IMR-90 (cell line): ENCODE measurements at regions not wholly inside any gene's neighbourhood (a gene's known extent, or its start where the extent isn't known, plus 50 kb on each side); places are given as distances from the start of the nearest gene placed in this dataset.

Experiments
- ATAC-seq: fragments of 200-7000 bp; cut with Tn5 transposase; 2 replicates; pipeline ENCODE4 v1.9.1; 2020; ENCODE audit warnings: low read depth, mild to moderate bottlenecking, moderate library complexity
- BruUV-seq: library from RNA; stranded (reverse); fragments of 400-500 nt; replicated peaks from 2 replicates; lab custom pipeline; 2021; lab: Mats Ljungman, UMichigan
- CTCF ChIA-PET: fragments of 300-600 bp; formaldehyde crosslinking; extraction: SDS; loops from one replicate; lab custom pipeline; 2021; ENCODE audit warnings: antibody characterized with exemption; lab: Yijun Ruan, JAX
- POLR2A ChIA-PET: fragments of 300-600 bp; sonication (Branson Sonifier 250); formaldehyde crosslinking; loops from one replicate; lab custom pipeline; 2022; ENCODE audit warnings: antibody characterized with exemption; ENCODE audit not compliant: unreplicated experiment; lab: Charles Lee
- DNase-seq: peaks from one replicate; pipeline ENCODE4 v3.0.0; 2013
- H2AFZ ChIP-seq: replicated peaks from 2 replicates; pipeline ENCODE3; 2013; ENCODE audit warnings: low read length, mild to moderate bottlenecking; ENCODE audit not compliant: poor library complexity
- H2AK5ac ChIP-seq: 2 replicates; pipeline ENCODE4 v1.6.1; 2013; ENCODE audit warnings: low read depth, low read length, inconsistent platforms
- H2AK9ac ChIP-seq: replicated peaks from 2 replicates; pipeline ENCODE3; 2013; ENCODE audit warnings: mild to moderate bottlenecking, low read depth, low read length, moderate library complexity; ENCODE audit not compliant: poor library complexity
- H2BK120ac ChIP-seq: 2 replicates; pipeline ENCODE4 v1.6.1; 2013; ENCODE audit warnings: low read depth, low read length, inconsistent platforms
- H2BK15ac ChIP-seq: 3 replicates; pipeline ENCODE4 v1.6.1; 2013; ENCODE audit warnings: low read depth, low read length, inconsistent platforms
- H2BK20ac ChIP-seq: 2 replicates; pipeline ENCODE4 v1.6.1; 2013; ENCODE audit warnings: low read depth, mild to moderate bottlenecking, inconsistent platforms, low read length, moderate library complexity
- H2BK5ac ChIP-seq: 2 replicates; pipeline ENCODE4 v1.6.1; 2013; ENCODE audit warnings: mild to moderate bottlenecking, low read depth, low read length, inconsistent platforms; ENCODE audit not compliant: poor library complexity, severe bottlenecking
- H3K14ac ChIP-seq: replicated peaks from 2 replicates; pipeline ENCODE4 v1.6.1; 2013; ENCODE audit warnings: low read depth, low read length, inconsistent platforms
- H3K18ac ChIP-seq: 2 replicates; pipeline ENCODE4 v1.6.1; 2013; ENCODE audit warnings: low read depth, low read length, control low read depth
- H3K23ac ChIP-seq: 2 replicates; pipeline ENCODE4 v1.6.1; 2013; ENCODE audit warnings: low read depth, low read length, inconsistent platforms
- H3K27ac ChIP-seq: 2 replicates; pipeline ENCODE4 v1.5.1; 2013; ENCODE audit warnings: mild to moderate bottlenecking, control low read depth, low read length; ENCODE audit not compliant: insufficient read depth
- H3K27me3 ChIP-seq: 2 replicates; pipeline ENCODE4 v1.6.1; 2013; ENCODE audit warnings: low read length; ENCODE audit not compliant: control insufficient read depth, insufficient read depth
- H3K36me3 ChIP-seq: 2 replicates; pipeline ENCODE4 v1.6.1; 2013; ENCODE audit warnings: low read length, mixed read lengths; ENCODE audit not compliant: control insufficient read depth, insufficient read depth
- H3K4ac ChIP-seq: 2 replicates; pipeline ENCODE4 v1.6.1; 2013; ENCODE audit warnings: low read depth, low read length, inconsistent platforms
- H3K4me1 ChIP-seq: 2 replicates; pipeline ENCODE4 v1.6.1; 2013; ENCODE audit warnings: low read length, mixed read lengths; ENCODE audit not compliant: control insufficient read depth, insufficient read depth
- H3K4me2 ChIP-seq: 2 replicates; pipeline ENCODE4 v1.6.1; 2013; ENCODE audit warnings: low read depth, mild to moderate bottlenecking, control low read depth, low read length, moderate library complexity
- H3K4me3 ChIP-seq: 2 replicates; pipeline ENCODE4 v1.5.1; 2013; ENCODE audit warnings: low read depth, mild to moderate bottlenecking, control low read depth, low read length, moderate library complexity; ENCODE audit not compliant: insufficient read depth
- H3K56ac ChIP-seq: 2 replicates; pipeline ENCODE4 v1.6.1; 2013; ENCODE audit warnings: low read length, inconsistent platforms; ENCODE audit not compliant: insufficient read depth; ENCODE audit errors: extremely low read depth
- H3K79me1 ChIP-seq, 2 experiments: 2 replicates each; pipeline ENCODE4 v1.6.1; 2013; ENCODE audit warnings: low read length in 2 of 2, inconsistent platforms in 1 of 2, low read depth in 1 of 2
- H3K9ac ChIP-seq: 2 replicates; pipeline ENCODE4 v1.6.1; 2013; ENCODE audit warnings: low read depth, low read length, control low read depth
- H3K9me1 ChIP-seq: 2 replicates; pipeline ENCODE4 v1.6.1; 2013; ENCODE audit warnings: low read length, inconsistent platforms; ENCODE audit not compliant: insufficient read depth
- H3K9me3 ChIP-seq: 2 replicates; pipeline ENCODE4 v1.6.1; 2013; ENCODE audit warnings: low read length; ENCODE audit not compliant: control insufficient read depth, insufficient read depth
- H4K20me1 ChIP-seq: 2 replicates; pipeline ENCODE4 v1.6.1; 2013; ENCODE audit warnings: low read length, inconsistent platforms; ENCODE audit not compliant: insufficient read depth
- H4K5ac ChIP-seq: 2 replicates; pipeline ENCODE4 v1.6.1; 2013; ENCODE audit warnings: mild to moderate bottlenecking, low read depth, low read length, control low read depth
- H4K8ac ChIP-seq, 2 experiments: 2 replicates each; pipeline ENCODE4 v1.6.1; 2013; ENCODE audit warnings: low read depth in 2 of 2, low read length in 2 of 2, control low read depth in 1 of 2, inconsistent platforms in 1 of 2
- H4K91ac ChIP-seq: 2 replicates; pipeline ENCODE4 v1.6.1; 2013; ENCODE audit warnings: low read depth, low read length, inconsistent platforms; ENCODE audit not compliant: insufficient read depth
- BHLHE40 ChIP-seq: fragments of 150-350 bp; IDR thresholded peaks from 2 replicates; pipeline ENCODE4 v1.6.1; 2016; ENCODE audit warnings: mild to moderate bottlenecking, low read depth, low read length
- CEBPB ChIP-seq: IDR thresholded peaks from 2 replicates; pipeline ENCODE4 v1.6.1; 2012; ENCODE audit warnings: low read depth, low read length, improper control_type of control experiment
- CHD1 ChIP-seq: IDR thresholded peaks from 2 replicates; pipeline ENCODE4 v1.6.1; 2012; ENCODE audit warnings: low read depth, low read length, improper control_type of control experiment
- CTCF ChIP-seq: conservative IDR thresholded peaks from 2 replicates; pipeline ENCODE4 v1.5.1; 2012; ENCODE audit warnings: mild to moderate bottlenecking, low read depth, low read length, improper control_type of control experiment
- FOS ChIP-seq: fragments of 150-350 bp; IDR thresholded peaks from 2 replicates; pipeline ENCODE4 v1.6.1; 2016; ENCODE audit warnings: low read depth, low read length
- MAFK ChIP-seq: IDR thresholded peaks from 2 replicates; pipeline ENCODE4 v1.6.1; 2012; ENCODE audit warnings: low read depth, low read length, improper control_type of control experiment
- MAZ ChIP-seq: IDR thresholded peaks from 2 replicates; pipeline ENCODE4 v1.6.1; 2012; ENCODE audit warnings: low read depth, mild to moderate bottlenecking, low read length, improper control_type of control experiment, moderate library complexity, borderline replicate concordance
- MXI1 ChIP-seq: IDR thresholded peaks from 2 replicates; pipeline ENCODE4 v1.6.1; 2012; ENCODE audit warnings: low read depth, mild to moderate bottlenecking, low read length, moderate library complexity, borderline replicate concordance
- NFE2L2 ChIP-seq: fragments of 150-350 bp; IDR thresholded peaks from 2 replicates; pipeline ENCODE4 v1.6.1; 2016; ENCODE audit warnings: low read depth, mild to moderate bottlenecking, low read length
- POLR2A ChIP-seq: IDR thresholded peaks from 2 replicates; pipeline ENCODE4 v1.6.1; 2012; ENCODE audit warnings: mild to moderate bottlenecking, low read depth, low read length
- RAD21 ChIP-seq: IDR thresholded peaks from 2 replicates; pipeline ENCODE4 v1.6.1; 2012; ENCODE audit warnings: low read length, improper control_type of control experiment
- RCOR1 ChIP-seq: IDR thresholded peaks from 2 replicates; pipeline ENCODE4 v1.6.1; 2012; ENCODE audit warnings: mild to moderate bottlenecking, low read length, improper control_type of control experiment; ENCODE audit not compliant: insufficient replicate concordance
- RFX5 ChIP-seq: IDR thresholded peaks from 2 replicates; pipeline ENCODE4 v1.8.0; 2012; ENCODE audit warnings: low read depth, mild to moderate bottlenecking, low read length, moderate library complexity
- SMC3 ChIP-seq: fragments of 150-350 bp; IDR thresholded peaks from 2 replicates; pipeline ENCODE4 v1.6.1; 2016; ENCODE audit warnings: low read depth, mild to moderate bottlenecking, antibody characterized with exemption, low read length, moderate library complexity
- USF2 ChIP-seq: fragments of 150-350 bp; IDR thresholded peaks from 2 replicates; pipeline ENCODE4 v1.6.1; 2017; ENCODE audit warnings: mild to moderate bottlenecking, antibody characterized with exemption, low read length, low read depth
- WGBS, 2 experiments: methylation state at CpG; one replicate each; pipeline versions ENCODE4 v1.1.5 to v1.1.7; 2013; ENCODE audit warnings: missing lambda C conversion rate in 2 of 2; ENCODE audit not compliant: insufficient read length in 1 of 2; ENCODE audit errors: extremely low coverage in 2 of 2; 5-methylcytosine and 5-hydroxymethylcytosine counted together
- dilution Hi-C: fragments of 300-500 bp; cut with HindIII; formaldehyde crosslinking; loops from one replicate; pipeline ENCODE4 v1.14.3; 2018; ENCODE audit warnings: low sequenced_read_pairs; ENCODE audit not compliant: unreplicated experiment
- in situ Hi-C: fragments of 300-500 bp; cut with MboI; formaldehyde crosslinking; loops from 3 replicates; pipeline ENCODE4 v1.14.3; 2019; ENCODE audit warnings: low sequenced_read_pairs, inconsistent platforms, mixed read lengths
- intact Hi-C: fragments of 100-400 bp; cut with micrococcal nuclease; formaldehyde crosslinking; loops from 2 replicates; pipeline ENCODE4 v1.10.0; 2022
- TF ChIP-seq, protein P1 (sequence below): fragments of 150-350 bp; IDR thresholded peaks from 2 replicates; pipeline ENCODE4 v1.6.1; 2016; ENCODE audit warnings: low read depth, mild to moderate bottlenecking, low read length, moderate library complexity, borderline replicate concordance

DNA sequence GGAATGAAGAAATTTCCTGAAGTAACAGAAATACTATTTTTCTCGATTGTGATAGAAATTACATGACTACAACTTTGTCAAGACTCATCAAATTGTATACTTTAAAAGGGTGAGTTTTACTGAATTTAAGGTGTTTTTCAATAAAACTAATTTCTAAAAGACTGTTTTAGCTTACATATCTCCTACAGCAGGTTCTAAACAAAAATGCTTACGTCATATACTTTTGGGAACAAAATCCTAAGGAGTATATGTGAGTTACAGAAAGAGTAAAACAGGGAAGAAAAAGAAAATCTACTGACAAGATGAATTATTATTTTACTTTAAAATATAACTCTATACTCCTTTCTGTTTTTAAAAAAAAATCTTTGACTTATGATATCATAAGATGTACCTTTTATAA, 660.3 kb upstream of the PKDCC start:
- Histone ChIP-seq H2AK5ac (no peak overlapping the region), H3K36me3 (no peaks in the 10 kb centered on the region), H3K79me1 (no peaks in the 10 kb centered on the region), H3K18ac (no peak overlapping the region), H3K14ac (no peak overlapping the region), H3K4me1 (no peaks in the 10 kb centered on the region), H3K9ac (no peak overlapping the region), H4K8ac (no peak overlapping the region), H3K23ac (no peak overlapping the region), H2BK120ac (no peak overlapping the region), H4K5ac (no peak overlapping the region), H2AK9ac (no peak overlapping the region), H3K4ac (no peak overlapping the region), H3K9me3 (no peaks in the 10 kb centered on the region), H3K27me3 (no peaks in the 10 kb centered on the region), H2AFZ (no peak overlapping the region), H4K91ac (no peak overlapping the region), H4K20me1 (no peaks in the 10 kb centered on the region), H3K27ac (no peak overlapping the region), H2BK20ac (no peak overlapping the region), H3K9me1 (no peaks in the 10 kb centered on the region), H2BK15ac (no peak overlapping the region), H3K4me2 (no peak overlapping the region), H3K56ac (no peak overlapping the region), H2BK5ac (no peak overlapping the region), H3K4me3 (no peak overlapping the region)
- intact Hi-C loops (no loop called here), dilution Hi-C loops (no loop called here), in situ Hi-C loops (no loop called here)
- ChIA-PET POLR2A (no interaction called here), CTCF (no interaction called here)
- WGBS, 2 experiments = no CpG with 5 or more reads among the region's 2 CpGs
- ATAC-seq (no peak), DNase-seq (no peak)
- TF ChIP-seq POLR2A (no peak), FOS (no peak), CEBPB (no peak), MXI1 (no peak), MAZ (no peak), MAFK (no peak), NFE2L2 (no peak), RFX5 (no peak), RAD21 (no peak), CTCF (no peak), USF2 (no peak), CHD1 (no peak), RCOR1 (no peak), SMC3 (no peak), BHLHE40 (no peak)
- TF ChIP-seq, protein P1, sequence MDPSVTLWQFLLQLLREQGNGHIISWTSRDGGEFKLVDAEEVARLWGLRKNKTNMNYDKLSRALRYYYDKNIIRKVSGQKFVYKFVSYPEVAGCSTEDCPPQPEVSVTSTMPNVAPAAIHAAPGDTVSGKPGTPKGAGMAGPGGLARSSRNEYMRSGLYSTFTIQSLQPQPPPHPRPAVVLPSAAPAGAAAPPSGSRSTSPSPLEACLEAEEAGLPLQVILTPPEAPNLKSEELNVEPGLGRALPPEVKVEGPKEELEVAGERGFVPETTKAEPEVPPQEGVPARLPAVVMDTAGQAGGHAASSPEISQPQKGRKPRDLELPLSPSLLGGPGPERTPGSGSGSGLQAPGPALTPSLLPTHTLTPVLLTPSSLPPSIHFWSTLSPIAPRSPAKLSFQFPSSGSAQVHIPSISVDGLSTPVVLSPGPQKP = no peak
- no TSS peak for BruUV-seq
